NCI-H460 (cell line): ENCODE measurements at regions not wholly inside any gene's neighbourhood (a gene's known extent, or its start where the extent isn't known, plus 50 kb on each side); places are given as distances from the start of the nearest gene placed in this dataset.

Source experiments
- DNase-seq: peaks from one replicate; pipeline ENCODE4 v3.0.0-alpha.2; 2016; ENCODE audit warnings: low read depth; ENCODE audit errors: extremely low read depth

DNA sequence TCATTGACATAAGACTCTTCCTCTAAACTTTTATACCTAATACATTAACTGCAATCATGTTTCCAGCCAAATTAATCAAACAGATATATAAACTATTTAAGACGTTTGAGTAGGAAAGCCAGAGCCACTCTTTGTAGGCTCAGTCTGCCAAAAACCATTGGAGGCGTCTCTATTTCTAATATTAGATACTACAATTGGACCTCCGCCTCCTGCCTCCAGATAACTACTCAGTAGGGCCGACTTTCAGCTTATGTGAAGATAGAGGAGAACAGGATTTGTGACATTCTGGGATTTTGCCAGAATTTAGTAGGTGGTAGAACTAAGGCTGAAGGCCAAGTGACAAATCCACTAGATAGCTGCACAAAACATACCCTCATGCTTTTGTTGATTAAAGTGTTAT, 463.0 kb downstream of the CETN3 start:
- no peak for DNase-seq

DNA sequence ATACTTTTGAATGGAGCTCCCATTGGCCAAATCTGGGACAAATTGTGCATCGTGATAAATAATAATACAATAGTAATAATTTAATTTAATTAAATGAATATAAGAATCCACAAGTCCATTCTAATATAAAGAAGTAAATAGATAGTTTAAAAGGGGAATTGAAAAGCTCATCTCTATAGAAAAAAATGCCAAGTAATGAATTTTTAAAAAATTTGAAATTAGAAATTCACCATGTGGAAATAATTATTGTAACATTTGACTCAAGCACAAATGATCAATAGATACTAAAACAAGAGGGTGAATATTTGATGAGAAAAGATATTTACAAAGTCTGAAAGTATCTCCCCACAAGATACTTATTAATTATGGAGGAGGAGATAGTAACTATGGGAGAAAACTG, 467.4 kb downstream of the CETN3 start:
- DNase-seq = no peak

DNA sequence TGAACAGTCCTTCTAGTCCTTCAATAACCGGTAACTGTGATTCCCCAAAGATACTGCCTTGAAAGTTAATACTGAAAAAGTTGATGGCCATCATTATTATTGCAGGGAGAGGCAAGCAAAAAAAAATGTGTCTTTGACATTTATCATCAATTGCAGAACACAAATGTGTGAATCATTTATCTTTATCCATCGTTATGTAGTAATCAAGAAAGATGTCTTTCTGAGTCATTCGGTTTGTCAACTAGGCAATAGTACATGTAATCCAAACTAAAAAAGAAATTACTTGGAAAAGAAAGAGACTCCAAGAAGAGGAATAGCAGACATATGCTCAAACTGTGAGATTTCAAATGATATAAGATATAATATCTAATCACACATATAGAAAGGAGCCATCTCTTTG, 473.0 kb downstream of the CETN3 start:
- DNase-seq = no peak

DNA sequence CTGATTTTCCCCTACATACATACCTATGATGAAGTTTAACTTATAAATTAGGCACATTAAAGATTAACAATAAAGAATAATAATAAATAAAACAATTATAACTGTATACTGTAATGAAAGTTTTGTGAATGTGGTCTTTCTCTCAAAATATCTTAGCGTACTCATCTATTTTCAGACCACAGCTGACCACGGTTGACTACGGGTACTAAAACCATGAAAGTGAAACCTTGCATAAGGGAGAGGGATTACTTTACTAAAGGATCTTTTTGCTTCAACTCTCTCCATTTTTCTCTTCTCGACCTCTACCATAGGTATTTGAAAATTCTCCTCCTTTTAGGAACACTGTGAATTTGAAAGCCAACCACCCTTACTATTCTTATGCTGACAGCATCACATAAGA, 475.5 kb downstream of the CETN3 start:
- DNase-seq = no peak

DNA sequence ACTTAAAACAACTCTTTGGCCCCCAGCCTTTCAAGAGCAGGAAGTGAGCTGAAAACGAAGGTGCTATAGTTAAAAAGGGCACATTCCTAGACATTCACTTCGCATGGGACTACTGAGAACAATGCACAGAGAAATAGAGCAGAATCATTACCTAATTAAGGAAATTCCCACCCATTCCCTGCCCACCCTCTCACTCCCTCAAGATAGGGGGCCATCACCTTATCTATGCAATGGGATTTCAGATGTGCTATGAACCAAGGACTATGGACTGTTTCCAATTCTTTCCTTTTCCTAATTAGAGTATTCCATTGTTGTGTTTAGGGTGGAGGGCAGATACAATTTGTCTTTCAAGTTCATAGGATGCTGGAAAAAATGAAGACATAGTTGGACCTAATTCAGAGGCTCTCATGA, 476.8 kb downstream of the CETN3 start:
- no peak for DNase-seq

DNA sequence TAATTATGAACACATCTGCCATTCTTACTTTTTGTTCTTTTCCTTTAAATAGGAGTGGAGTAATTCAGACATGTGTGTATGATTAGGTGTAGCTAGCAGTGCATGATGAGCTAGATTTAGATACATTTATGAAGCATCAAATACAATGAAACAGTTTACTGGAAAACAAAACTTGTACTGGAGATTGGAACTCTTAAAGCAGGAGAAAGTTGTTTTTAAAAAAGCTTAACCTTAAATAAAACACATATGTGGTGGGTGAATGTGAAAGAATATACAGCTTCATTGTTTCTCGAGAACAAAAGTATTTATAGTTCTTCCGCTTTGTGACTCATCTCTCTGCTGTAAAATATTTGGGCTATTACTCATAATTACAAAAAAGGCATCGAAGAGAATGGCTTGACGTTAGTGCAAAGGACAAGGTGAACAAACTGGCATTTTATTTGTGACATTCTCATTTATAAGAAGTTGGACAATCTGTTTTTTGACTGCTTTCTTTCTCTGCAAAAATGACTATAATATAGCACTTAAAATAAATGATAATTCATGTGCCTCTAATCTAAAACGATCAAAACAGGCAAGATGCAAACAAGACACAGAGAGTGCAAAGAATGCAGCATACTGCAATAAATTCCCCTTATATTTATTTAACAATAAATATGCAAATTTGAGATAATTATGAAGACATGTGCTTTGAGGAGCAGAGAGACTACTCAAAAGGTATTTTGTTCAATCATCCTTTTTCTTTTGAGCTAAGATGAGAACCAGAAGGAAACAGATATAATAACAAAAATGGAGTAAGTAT, 478.8 kb downstream of the CETN3 start:
- peak; percentile 8 for DNase-seq

DNA sequence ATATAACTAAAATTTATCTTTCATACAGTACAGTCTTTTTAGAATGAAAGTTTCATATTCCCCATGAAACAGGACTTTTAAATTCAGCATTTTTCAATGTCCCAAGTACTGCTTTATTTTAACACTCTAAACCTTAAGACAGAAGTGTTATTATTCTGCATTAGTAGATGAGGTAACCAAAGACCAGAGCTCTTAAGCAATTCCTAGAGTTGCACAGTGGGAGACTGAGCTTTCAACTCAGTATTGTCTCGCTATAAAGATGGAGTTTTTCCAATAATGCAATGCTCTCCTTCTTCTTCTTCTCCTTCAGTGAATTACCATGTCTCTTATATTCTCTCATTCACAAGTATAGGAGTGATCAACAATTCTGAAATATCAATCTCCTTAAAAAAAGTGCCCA, 479.7 kb downstream of the CETN3 start:
- DNase-seq = no peak

DNA sequence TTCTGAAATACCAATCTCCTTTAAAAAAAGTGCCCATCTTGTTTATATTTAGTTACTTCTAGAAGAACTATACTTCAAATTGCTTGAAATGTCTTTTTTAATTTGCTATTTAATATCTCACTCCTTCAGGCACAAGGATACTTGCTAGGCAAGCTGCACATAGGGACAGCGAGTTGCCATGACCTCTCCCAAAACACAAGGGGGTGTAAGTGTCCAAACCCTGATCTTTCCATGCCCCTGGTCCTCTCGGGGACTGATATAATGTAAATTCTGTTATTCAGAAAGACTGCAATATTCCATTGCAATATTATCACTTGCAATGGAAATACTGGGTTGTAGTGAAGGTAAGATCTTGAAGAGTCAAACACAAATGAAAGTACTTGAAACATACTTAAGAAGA, 480.4 kb downstream of the CETN3 start:
- DNase-seq = no peak

DNA sequence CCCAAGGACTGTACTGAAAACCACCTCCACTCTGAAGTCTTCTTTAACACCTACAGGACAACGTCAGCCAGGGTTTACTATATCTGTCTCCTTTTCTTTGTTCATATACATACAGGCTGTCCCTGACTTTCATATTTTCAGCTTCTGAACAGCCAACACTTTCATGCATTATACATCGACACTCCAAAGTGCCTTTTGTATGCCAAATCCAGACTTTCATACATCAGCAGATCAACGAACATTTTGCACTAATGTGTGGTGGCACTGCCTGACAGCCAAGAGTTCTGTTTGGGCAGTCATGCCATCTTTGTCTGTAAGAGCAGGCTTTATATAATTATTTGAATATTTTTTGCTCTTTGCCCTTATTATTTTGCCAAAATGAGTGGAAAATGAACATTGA, 487.4 kb downstream of the CETN3 start:
- DNase-seq = no peak

DNA sequence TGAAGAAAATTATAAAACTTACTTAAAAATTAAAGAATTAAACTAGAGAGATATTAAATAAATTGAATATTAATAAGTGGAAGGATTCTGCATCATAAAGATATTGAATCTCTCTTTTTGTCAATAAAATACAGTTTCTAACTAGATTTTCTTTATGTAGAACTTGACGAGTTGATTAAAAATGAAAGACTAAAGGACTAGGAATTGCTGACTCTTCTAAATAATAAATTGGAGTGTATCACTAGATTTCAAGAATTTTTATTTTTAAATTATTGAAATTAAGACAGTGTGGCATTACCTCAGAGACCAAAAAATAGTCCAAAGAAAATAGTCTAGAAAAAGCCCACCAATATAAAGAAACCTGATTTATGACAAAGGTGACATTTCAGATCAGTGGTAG, 492.4 kb downstream of the CETN3 start:
- no peak for DNase-seq

DNA sequence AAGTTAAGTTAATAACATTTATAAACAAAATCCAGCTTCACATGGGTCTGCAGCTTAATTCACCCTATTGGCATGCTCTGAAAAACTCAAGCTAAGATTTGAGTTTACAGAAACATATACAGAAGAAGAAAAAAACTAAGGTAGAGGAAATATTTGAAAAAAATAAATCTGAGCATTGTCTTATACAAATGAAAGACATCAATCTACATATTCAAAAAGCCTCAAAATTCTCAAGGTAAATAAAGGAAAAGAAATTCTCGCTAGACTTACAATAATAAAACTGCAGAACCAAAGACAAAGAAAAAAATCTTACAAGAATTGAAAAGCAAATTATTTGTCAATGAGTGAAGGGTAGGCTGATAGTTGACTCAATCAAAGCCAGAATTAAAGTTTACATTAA, 493.4 kb downstream of the CETN3 start:
- DNase-seq = no peak

DNA sequence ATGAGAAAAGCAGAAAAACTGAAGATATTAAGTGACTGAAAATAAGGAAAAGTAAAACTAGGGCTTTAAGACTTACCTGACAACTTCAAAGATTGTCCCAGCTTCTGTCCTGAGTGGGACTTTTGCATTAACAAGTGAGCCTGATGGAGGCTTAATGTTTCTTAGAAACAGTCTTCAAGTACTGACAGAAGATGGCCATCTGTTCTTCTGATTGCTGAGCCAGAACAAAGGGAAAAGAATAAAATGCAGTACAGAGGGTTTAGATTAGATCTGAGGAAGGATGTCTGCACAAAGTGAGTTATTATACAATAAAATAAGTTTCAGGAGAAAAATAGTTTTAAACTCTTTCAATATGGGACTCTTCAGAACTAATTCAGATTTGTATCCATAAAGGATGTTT, 500.7 kb downstream of the CETN3 start:
- no peak for DNase-seq

DNA sequence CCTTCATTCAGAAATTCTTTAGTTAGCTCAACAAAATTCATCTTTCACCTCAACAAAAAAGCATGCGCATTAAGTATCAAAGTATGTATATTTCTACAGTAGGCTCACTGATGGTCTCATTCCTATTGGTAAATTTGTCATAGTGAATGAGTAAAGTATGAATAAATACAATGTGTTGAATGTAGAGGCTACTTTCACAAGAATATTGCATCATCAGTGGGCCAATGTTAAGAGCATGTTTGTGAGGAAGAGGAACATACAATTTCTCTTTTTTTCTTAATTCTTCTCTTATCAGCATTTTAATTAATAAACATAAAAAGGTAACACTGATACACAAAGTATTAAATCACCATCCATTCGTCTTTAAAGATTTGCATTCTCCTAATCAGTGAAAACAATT, 505.1 kb downstream of the CETN3 start:
- no peak for DNase-seq

DNA sequence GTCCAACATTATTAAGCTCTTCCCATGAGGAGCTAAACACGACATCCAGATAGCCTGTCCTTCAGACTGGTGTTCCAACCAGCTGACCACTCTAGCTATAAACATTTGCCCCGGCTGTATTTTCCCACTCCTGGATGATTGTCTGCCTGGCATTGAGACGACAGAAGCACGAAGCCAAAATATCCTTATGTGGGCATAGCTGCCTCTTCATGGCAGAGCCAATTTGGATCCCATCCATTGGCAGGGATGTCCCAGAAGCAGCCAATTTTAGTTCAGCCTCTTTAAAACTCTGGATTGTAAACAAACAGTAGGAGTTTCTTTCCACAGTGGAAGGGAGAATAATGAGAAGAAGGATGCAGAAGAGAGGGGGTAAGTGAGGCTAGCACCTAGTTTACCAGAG, 507.6 kb downstream of the CETN3 start:
- no peak for DNase-seq

DNA sequence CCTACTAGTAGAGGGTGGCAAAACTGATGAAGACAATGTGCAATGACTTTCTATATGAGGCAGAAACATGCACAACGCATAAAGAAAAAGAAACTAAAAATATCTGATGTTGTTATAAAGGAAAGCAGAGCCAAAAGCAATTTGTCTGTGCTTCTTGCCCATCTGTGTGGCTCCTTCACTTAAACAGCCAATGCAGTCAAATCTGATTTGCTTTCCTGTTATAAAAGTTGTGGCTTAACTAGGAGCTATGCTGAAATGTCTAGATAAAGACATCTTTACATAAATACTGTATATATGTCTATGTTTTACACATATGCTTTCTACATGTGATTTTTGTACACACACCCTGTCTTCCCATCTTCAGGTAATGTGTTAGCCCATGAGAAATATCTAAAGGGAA, 508.2 kb downstream of the CETN3 start:
- DNase-seq = no peak

DNA sequence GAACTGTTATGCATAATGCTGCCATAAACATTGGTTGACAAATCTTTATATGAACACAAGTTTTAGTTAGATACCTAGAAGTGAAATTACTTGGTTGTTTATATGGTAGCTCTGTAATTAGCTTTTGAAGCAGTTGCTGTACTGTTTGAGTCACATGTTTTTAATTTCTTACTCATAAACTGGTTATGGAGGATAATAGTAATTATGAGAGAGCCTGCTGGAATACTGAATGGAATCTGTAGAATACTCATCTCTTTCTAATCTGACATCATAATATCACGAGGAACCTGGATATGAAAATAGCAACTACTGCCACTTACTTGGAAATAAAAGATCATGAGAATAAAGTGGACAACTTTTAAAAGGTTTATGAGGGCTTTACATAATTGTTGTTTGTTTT, 509.2 kb downstream of the CETN3 start:
- no peak for DNase-seq

DNA sequence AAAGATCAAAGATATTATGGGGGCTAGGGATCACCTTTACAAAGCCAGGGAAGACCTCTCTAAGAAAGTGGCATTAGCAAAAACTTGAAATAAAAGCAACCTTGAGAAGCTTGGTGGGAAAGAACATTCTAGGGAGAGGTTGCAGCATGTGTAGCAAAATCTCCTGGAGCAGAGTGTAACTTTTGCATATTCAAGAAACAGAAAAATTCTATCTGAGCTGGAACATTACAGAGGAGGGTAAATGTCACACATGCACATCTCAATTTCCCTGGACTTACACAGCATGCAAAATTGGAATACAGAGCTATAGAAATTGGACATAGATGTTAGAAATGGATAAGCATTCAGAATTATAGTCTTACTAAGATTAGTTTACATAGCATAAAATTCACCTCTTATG, 510.0 kb downstream of the CETN3 start:
- DNase-seq = no peak

DNA sequence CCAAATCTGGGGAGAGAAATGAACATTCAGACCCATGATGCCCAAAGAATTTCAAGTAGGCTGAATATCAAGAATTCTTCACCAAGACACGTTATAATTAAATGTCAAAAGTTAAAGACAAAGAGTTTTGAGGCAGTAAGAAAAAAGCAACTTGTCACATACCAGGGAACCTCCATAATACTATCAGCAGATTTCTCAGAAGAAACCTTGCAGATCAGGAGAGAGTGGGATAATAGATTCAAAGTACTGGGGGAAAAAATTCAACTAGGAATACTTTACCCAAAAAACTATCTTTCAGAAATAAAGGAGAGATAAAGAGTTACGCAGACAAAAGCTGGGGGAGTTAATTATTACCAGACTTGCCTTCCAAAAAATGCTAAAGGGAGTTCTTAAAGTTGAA, 516.0 kb downstream of the CETN3 start:
- no peak for DNase-seq

DNA sequence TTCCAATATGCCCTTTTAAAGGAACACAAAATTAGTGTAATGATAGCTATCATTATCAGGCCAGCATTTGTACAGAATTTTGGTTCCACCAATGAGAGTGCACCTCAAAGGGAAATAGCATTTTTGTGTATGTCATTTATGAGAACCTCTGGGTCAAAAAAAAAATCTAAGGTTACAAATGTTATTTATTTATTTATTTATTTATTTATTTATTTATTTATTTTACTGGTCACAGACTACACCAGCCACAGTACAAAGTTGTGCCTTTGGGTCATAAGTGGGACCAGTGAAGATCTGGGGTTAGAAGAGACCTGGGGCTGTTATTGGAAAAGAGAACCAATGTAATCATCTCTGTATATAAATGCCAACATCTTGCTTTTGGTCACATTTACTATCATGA, 523.9 kb downstream of the CETN3 start:
- DNase-seq = no peak

DNA sequence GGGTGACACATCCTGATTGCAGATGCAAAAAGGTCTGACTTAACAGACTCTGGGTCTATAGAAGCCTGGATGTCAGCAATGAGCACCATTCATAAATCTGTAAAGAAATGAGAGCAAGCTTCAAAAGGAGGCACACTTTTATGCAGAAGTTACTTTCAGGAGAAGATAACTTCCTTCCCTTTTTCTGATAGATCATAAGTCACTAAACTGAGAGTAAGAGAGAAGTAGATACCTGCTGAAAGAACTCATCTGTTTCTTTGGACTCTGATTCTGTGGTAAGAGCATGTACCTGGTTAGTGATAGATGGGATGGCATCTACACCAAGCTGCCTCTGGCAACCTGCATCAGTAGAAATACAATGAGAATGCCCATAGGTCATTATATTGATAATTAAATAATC, 525.6 kb downstream of the CETN3 start:
- no peak for DNase-seq

DNA sequence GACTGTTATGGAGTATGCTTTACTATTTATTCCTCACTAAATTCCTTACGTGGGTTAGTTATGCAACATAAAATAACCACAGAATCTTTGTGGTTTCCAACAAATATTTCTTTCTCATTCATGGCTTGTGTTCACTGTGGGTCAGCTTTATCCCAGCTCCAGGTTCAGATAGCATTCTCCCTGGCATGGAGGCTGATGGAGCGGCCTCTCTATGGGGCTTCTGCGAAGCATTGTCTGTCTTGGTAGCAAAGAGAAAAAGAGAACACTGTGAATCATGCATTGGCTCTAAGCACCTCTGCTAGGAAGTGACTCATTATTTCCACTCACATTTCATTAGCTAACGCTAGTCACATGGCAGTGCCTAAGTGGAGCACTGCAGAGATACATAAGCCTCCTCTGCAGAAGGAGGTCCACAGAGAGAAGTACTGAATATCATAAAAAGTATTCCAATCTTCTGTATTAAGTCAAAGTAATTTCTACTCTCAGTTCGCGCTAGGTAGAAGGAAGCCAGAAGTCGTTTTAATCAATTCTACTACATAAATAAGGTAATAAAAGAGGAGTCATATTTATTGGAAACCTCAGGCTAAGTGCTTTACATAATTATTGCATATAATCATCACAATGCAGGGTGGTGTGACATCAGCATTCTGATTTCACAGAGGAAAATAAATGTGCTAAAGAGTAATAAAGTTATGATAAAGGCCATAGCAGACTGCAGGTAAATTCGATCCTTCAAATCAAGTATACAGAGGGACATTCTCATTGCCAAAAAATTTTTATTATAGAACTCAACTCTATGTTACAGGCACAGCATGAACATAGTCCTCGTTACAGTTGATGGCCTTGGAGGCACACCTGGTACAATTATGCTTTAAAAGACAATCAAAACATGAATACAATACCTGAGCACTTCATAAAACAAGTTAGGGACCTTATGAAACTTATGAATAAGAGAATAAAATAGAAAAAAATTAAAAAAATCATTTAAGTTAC, 531.1 kb downstream of the CETN3 start:
- DNase-seq = peak; percentile 33

DNA sequence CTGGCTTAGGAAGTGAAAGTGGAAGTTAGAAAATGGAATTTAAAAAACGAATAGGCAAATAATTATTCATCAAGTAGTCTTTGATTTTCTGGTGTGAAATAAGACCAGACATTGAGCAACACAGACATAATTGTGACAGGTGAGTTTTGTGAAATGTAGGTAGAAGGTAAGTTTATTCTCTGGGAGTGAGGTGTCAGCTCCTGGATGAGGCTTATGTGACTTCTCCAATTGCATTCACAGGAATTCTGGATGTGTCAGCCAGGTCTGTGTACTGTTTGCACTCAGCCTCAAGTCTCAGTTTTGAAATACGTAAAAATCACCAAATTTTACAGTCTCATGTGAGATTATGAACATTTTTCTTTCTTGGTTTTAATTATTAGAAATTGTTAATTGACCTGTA, 537.6 kb downstream of the CETN3 start:
- DNase-seq = no peak
